SK-N-SH (cell line): ENCODE measurements at regions not wholly inside any gene's neighbourhood (a gene's known extent, or its start where the extent isn't known, plus 50 kb on each side); places are given as distances from the start of the nearest gene placed in this dataset.

Source experiments
- CTCF ChIA-PET: fragments of 300-600, 350-600 bp; formaldehyde crosslinking; extraction: SDS; loops from one replicate; lab custom pipeline; 2021; lab: Yijun Ruan, JAX
- POLR2A ChIA-PET: fragments of 350-600 bp; sonication (Branson Sonifier 250); formaldehyde crosslinking; extraction: SDS; loops from one replicate; lab custom pipeline; 2020; ENCODE audit warnings: antibody characterized with exemption, inconsistent platforms; lab: Yijun Ruan, JAX
- DNase-seq: peaks from one replicate; pipeline ENCODE4 v3.0.0; 2012
- H2AFZ ChIP-seq: fragments of 200-600 bp; sonication (generic); 2 replicates; pipeline ENCODE4 v1.8.1; 2016; ENCODE audit warnings: antibody characterized with exemption, mild to moderate bottlenecking, low read depth
- H3F3A ChIP-seq: fragments of 200-600 bp; sonication (generic); replicated peaks from 2 replicates; pipeline ENCODE3; 2016; ENCODE audit warnings: antibody characterized with exemption, mild to moderate bottlenecking; ENCODE audit not compliant: insufficient read depth
- H3K27ac ChIP-seq, 2 experiments: fragments of 200-500 bp in 1 of 2; fragments of 200-600 bp in 1 of 2; sonication (Bioruptor generic) in 1 of 2; sonication (generic), shearing (Covaris generic) in 1 of 2; 2 replicates each; pipeline versions ENCODE4 v1.5.1 to v1.6.1; 2014 to 2016; ENCODE audit warnings: low read depth in 2 of 2, inconsistent platforms in 1 of 2, low read length in 1 of 2, mild to moderate bottlenecking in 1 of 2, mixed read lengths in 1 of 2
- H3K27me3 ChIP-seq: fragments of 200-600 bp; sonication (generic), shearing (Covaris generic); 2 replicates; pipeline ENCODE4 v1.6.1; 2016; ENCODE audit warnings: mixed run types; ENCODE audit not compliant: insufficient read depth
- H3K36me3 ChIP-seq, 2 experiments: fragments of 200-500 bp in 1 of 2; fragments of 200-600 bp in 1 of 2; sonication (Bioruptor generic) in 1 of 2; sonication (generic) in 1 of 2; replicated peaks in 1 of 2; 2 replicates each; pipeline versions ENCODE3 to v1.5.1; 2014 to 2016; ENCODE audit warnings: low read length in 1 of 2, mild to moderate bottlenecking in 1 of 2; ENCODE audit not compliant: insufficient read depth in 2 of 2, control insufficient read depth in 1 of 2
- H3K4me1 ChIP-seq, 2 experiments: fragments of 200-500 bp in 1 of 2; fragments of 200-600 bp in 1 of 2; sonication (Bioruptor generic) in 1 of 2; sonication (generic), shearing (Covaris generic) in 1 of 2; 2 replicates each; pipeline versions ENCODE4 v1.5.1 to v1.6.1; 2014 to 2016; ENCODE audit warnings: low read depth in 1 of 2, low read length in 1 of 2, mixed run types in 1 of 2; ENCODE audit not compliant: insufficient read depth in 2 of 2, control insufficient read depth in 1 of 2
- H3K4me2 ChIP-seq: fragments of 200-600 bp; sonication (generic), shearing (Covaris generic); 2 replicates; pipeline ENCODE4 v1.6.1; 2017; ENCODE audit warnings: mixed run types
- H3K4me3 ChIP-seq, 2 experiments: fragments of 200-500 bp in 1 of 2; fragments of 200-600 bp in 1 of 2; sonication (Bioruptor generic) in 1 of 2; sonication (generic), shearing (Covaris generic) in 1 of 2; 2 replicates each; pipeline versions ENCODE4 v1.5.1 to v1.8.1; 2014 to 2016; ENCODE audit warnings: low read depth in 2 of 2, inconsistent platforms in 1 of 2, low read length in 1 of 2, mild to moderate bottlenecking in 1 of 2, mixed read lengths in 1 of 2, moderate library complexity in 1 of 2
- H3K79me2 ChIP-seq: fragments of 200-600 bp; sonication (generic); 2 replicates; pipeline ENCODE4 v1.8.1; 2017; ENCODE audit warnings: mild to moderate bottlenecking; ENCODE audit not compliant: insufficient read depth
- H3K9ac ChIP-seq: fragments of 200-600 bp; sonication (generic); 2 replicates; pipeline ENCODE4 v1.6.1; 2017; ENCODE audit warnings: mixed run types
- H3K9me2 ChIP-seq: fragments of 200-600 bp; sonication (generic); 2 replicates; pipeline ENCODE4 v1.6.1; 2017; ENCODE audit warnings: mixed run types
- H3K9me3 ChIP-seq: fragments of 200-600 bp; sonication (generic); 2 replicates; pipeline ENCODE4 v1.6.1; 2017; ENCODE audit warnings: mixed run types, mild to moderate bottlenecking, moderate library complexity
- H4K20me1 ChIP-seq: fragments of 200-600 bp; sonication (generic); 2 replicates; pipeline ENCODE4 v1.6.1; 2017; ENCODE audit warnings: mild to moderate bottlenecking, mixed run types; ENCODE audit not compliant: insufficient read depth
- ELF1 ChIP-seq: IDR thresholded peaks from 2 replicates; pipeline ENCODE4 v1.4.0; 2012
- EZH2phosphoT487 ChIP-seq: fragments of 200-600 bp; sonication (generic); IDR thresholded peaks from 2 replicates; pipeline ENCODE4 v1.6.1; 2017; ENCODE audit warnings: low read depth, mixed run types, mild to moderate bottlenecking, antibody characterized with exemption, moderate library complexity, borderline replicate concordance
- FOSL2 ChIP-seq: IDR thresholded peaks from 2 replicates; pipeline ENCODE4 v1.4.0; 2012; ENCODE audit warnings: low read depth, mild to moderate bottlenecking, moderate library complexity, borderline replicate concordance
- FOXJ3 ChIP-seq: sonication (generic); formaldehyde crosslinking; IDR thresholded peaks from 2 replicates; pipeline ENCODE4 v1.5.1; 2020; ENCODE audit warnings: mild to moderate bottlenecking, missing genetic modification reagents
- FOXM1 ChIP-seq: IDR thresholded peaks from 2 replicates; pipeline ENCODE4 v1.4.0; 2012; ENCODE audit warnings: low read depth, mild to moderate bottlenecking
- GABPA ChIP-seq: IDR thresholded peaks from 2 replicates; pipeline ENCODE4 v1.4.0; 2012; ENCODE audit warnings: low read depth, mild to moderate bottlenecking
- JUND ChIP-seq: IDR thresholded peaks from 2 replicates; pipeline ENCODE4 v1.4.0; 2012
- MEF2A ChIP-seq: IDR thresholded peaks from 2 replicates; pipeline ENCODE4 v1.4.0; 2012; ENCODE audit warnings: low read depth, borderline replicate concordance
- MXI1 ChIP-seq: IDR thresholded peaks from 2 replicates; pipeline ENCODE4 v1.6.1; 2012; ENCODE audit warnings: mild to moderate bottlenecking, low read depth, low read length, improper control_type of control experiment
- NRF1 ChIP-seq: IDR thresholded peaks from 2 replicates; pipeline ENCODE4 v1.6.1; 2012; ENCODE audit warnings: low read depth, mild to moderate bottlenecking, low read length
- RAD21 ChIP-seq: IDR thresholded peaks from 2 replicates; pipeline ENCODE4 v1.6.1; 2012; ENCODE audit warnings: mild to moderate bottlenecking, low read length
- RFX5 ChIP-seq: IDR thresholded peaks from 2 replicates; pipeline ENCODE4 v1.6.1; 2012; ENCODE audit warnings: mild to moderate bottlenecking, improper control_type of control experiment, low read length
- SIN3A ChIP-seq: IDR thresholded peaks from 2 replicates; pipeline ENCODE4 v1.6.1; 2012; ENCODE audit warnings: low read depth, mild to moderate bottlenecking, low read length, moderate library complexity, borderline replicate concordance
- SMC3 ChIP-seq: IDR thresholded peaks from 2 replicates; pipeline ENCODE4 v1.6.1; 2012; ENCODE audit warnings: low read depth, low read length, improper control_type of control experiment
- TCF12 ChIP-seq: IDR thresholded peaks from 2 replicates; pipeline ENCODE4 v1.4.0; 2012
- YY1 ChIP-seq: IDR thresholded peaks from 2 replicates; pipeline ENCODE4 v1.4.0; 2012; ENCODE audit warnings: low read depth, mild to moderate bottlenecking
- WGBS: methylation state at CpG from one replicate; pipeline ENCODE4 v1.1.6; 2017; ENCODE audit warnings: low lambda C conversion rate; 5-methylcytosine and 5-hydroxymethylcytosine counted together
- TF ChIP-seq, protein P1 (sequence below): fragments of 200-600 bp; sonication (generic); IDR thresholded peaks from 2 replicates; pipeline ENCODE4 v1.6.1; 2017; ENCODE audit warnings: antibody characterized with exemption, mild to moderate bottlenecking, moderate library complexity
- TF ChIP-seq, protein P2 (sequence below): fragments of 150-350 bp; IDR thresholded peaks from 2 replicates; pipeline ENCODE4 v1.6.1; 2016; ENCODE audit warnings: mild to moderate bottlenecking, low read depth, low read length
- TF ChIP-seq, protein P3 (sequence below): fragments of 150-350 bp; IDR thresholded peaks from 2 replicates; pipeline ENCODE4 v1.6.1; 2017; ENCODE audit warnings: antibody characterized with exemption, low read length, low read depth, borderline replicate concordance
- TF ChIP-seq, protein P4 (sequence below): IDR thresholded peaks from 2 replicates; pipeline ENCODE4 v1.4.0; 2012; ENCODE audit warnings: low read depth, borderline replicate concordance
- TF ChIP-seq, protein P5 (sequence below): IDR thresholded peaks from 2 replicates; pipeline ENCODE4 v1.4.0; 2012; ENCODE audit warnings: low read depth
- TF ChIP-seq, protein P6 (sequence below): IDR thresholded peaks from 2 replicates; pipeline ENCODE4 v1.4.0; 2012; ENCODE audit warnings: low read depth, borderline replicate concordance

DNA sequence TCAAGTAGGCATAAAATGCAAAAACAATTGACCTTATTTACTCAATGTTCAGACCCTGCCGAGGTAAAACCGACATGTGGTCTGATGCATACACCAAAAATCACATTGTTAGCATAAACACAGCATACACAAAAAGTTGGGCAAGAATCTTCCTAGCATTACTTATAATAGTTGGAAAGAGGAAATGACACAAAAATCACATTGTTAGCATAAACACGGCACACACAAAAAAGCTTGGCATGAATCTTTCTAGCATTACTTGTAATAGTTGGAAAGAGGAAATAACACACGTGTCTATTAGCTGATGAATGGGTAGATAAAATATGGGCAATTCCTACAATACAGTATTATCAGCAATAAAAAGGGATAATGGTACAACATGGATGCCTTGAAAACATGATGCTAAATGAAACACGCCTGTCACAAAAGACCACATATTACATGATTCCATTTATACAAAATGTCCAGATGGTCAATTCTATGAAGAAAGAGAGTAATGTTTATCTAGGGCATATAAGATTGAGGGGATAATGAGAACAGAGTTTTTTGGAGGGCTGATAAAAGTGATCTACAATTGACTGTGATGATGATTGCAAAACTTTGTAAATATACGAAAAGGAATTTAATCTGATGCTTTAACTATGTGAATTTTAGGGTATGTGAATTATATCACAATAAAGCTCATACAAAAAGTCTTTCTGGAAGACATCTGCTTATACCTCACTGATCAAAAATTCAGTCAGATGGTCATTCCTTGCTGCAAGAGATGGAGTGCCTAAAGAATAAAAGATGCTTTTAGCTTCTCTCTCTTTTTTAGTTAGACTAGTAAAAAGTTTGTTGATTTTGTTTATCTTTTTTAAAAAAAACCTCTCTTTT lies 1019.5 kb upstream of the CITED2 start (continued):
- TF ChIP-seq, protein P1, sequence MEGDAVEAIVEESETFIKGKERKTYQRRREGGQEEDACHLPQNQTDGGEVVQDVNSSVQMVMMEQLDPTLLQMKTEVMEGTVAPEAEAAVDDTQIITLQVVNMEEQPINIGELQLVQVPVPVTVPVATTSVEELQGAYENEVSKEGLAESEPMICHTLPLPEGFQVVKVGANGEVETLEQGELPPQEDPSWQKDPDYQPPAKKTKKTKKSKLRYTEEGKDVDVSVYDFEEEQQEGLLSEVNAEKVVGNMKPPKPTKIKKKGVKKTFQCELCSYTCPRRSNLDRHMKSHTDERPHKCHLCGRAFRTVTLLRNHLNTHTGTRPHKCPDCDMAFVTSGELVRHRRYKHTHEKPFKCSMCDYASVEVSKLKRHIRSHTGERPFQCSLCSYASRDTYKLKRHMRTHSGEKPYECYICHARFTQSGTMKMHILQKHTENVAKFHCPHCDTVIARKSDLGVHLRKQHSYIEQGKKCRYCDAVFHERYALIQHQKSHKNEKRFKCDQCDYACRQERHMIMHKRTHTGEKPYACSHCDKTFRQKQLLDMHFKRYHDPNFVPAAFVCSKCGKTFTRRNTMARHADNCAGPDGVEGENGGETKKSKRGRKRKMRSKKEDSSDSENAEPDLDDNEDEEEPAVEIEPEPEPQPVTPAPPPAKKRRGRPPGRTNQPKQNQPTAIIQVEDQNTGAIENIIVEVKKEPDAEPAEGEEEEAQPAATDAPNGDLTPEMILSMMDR, result no peak
- TF ChIP-seq, protein P2, sequence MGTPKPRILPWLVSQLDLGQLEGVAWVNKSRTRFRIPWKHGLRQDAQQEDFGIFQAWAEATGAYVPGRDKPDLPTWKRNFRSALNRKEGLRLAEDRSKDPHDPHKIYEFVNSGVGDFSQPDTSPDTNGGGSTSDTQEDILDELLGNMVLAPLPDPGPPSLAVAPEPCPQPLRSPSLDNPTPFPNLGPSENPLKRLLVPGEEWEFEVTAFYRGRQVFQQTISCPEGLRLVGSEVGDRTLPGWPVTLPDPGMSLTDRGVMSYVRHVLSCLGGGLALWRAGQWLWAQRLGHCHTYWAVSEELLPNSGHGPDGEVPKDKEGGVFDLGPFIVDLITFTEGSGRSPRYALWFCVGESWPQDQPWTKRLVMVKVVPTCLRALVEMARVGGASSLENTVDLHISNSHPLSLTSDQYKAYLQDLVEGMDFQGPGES, result no peak
- no peak for TF ChIP-seq RAD21
- TF ChIP-seq FOSL2, result no peak
- no peak for TF ChIP-seq FOXJ3 (CRISPR knock-in tag)
- no peak for TF ChIP-seq NRF1
- no peak for TF ChIP-seq MXI1

DNA sequence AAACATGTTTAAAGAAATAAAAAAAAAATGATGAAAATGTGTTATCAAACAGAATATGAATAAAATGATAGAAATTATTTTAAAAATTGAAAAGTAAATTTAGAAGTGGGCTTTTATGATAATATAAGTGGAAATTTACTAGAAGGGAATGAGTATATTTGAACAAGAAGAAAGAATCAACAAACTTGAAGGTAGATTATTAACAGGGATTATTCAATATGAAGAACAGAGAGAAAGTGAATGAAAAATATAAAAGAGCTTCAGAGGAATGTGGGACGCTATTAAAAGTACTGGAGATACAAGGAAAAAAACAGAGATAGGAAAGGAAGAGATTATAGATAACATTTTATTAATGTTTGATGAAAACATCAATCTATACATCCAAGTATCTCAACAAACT lies 1014.4 kb upstream of the CITED2 start:
- no peak overlapping the region for H3K4me2 ChIP-seq
- WGBS, result 88% methylated on average over 1 of the region's 1 CpG
- H3K27me3 ChIP-seq, result no peaks in the 10 kb centered on the region
- no peak for DNase-seq
- H3K9me3 ChIP-seq, result 0 out of 2 replicates have a peak, but pooled peaks cover 4% of the 10 kb centered on the region
- no peaks in the 10 kb centered on the region; a peak in 1 of 4 replicates for H3K4me1 ChIP-seq
- ChIA-PET POLR2A (no interaction called here), CTCF (no interaction called here)
- no peak overlapping the region for H3K9ac ChIP-seq
- no peaks in the 10 kb centered on the region for H3K9me2 ChIP-seq
- H3K27ac ChIP-seq, result no peak overlapping the region
- H2AFZ ChIP-seq, result no peak overlapping the region
- no peaks in the 10 kb centered on the region for H3K79me2 ChIP-seq
- no peaks in the 10 kb centered on the region for H3F3A ChIP-seq
- no peak overlapping the region for H3K4me3 ChIP-seq
- H4K20me1 ChIP-seq, result no peaks in the 10 kb centered on the region
- TF ChIP-seq, protein P3, sequence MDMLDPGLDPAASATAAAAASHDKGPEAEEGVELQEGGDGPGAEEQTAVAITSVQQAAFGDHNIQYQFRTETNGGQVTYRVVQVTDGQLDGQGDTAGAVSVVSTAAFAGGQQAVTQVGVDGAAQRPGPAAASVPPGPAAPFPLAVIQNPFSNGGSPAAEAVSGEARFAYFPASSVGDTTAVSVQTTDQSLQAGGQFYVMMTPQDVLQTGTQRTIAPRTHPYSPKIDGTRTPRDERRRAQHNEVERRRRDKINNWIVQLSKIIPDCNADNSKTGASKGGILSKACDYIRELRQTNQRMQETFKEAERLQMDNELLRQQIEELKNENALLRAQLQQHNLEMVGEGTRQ, result no peak
- TF ChIP-seq RFX5 (no peak), GABPA (no peak), YY1 (no peak), JUND (no peak), EZH2phosphoT487 (no peak), MEF2A (no peak), SIN3A (no peak), FOXM1 (no peak), ELF1 (no peak), FOSL2 (no peak), SMC3 (no peak), RAD21 (no peak), TCF12 (no peak)
- TF ChIP-seq, protein P4, sequence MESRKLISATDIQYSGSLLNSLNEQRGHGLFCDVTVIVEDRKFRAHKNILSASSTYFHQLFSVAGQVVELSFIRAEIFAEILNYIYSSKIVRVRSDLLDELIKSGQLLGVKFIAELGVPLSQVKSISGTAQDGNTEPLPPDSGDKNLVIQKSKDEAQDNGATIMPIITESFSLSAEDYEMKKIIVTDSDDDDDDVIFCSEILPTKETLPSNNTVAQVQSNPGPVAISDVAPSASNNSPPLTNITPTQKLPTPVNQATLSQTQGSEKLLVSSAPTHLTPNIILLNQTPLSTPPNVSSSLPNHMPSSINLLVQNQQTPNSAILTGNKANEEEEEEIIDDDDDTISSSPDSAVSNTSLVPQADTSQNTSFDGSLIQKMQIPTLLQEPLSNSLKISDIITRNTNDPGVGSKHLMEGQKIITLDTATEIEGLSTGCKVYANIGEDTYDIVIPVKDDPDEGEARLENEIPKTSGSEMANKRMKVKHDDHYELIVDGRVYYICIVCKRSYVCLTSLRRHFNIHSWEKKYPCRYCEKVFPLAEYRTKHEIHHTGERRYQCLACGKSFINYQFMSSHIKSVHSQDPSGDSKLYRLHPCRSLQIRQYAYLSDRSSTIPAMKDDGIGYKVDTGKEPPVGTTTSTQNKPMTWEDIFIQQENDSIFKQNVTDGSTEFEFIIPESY, result no peak
- TF ChIP-seq, protein P5, sequence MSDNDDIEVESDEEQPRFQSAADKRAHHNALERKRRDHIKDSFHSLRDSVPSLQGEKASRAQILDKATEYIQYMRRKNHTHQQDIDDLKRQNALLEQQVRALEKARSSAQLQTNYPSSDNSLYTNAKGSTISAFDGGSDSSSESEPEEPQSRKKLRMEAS, result no peak
- TF ChIP-seq, protein P6, sequence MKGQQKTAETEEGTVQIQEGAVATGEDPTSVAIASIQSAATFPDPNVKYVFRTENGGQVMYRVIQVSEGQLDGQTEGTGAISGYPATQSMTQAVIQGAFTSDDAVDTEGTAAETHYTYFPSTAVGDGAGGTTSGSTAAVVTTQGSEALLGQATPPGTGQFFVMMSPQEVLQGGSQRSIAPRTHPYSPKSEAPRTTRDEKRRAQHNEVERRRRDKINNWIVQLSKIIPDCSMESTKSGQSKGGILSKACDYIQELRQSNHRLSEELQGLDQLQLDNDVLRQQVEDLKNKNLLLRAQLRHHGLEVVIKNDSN, result no peak
- TF ChIP-seq, protein P1, result no peak
- no peaks in the 10 kb centered on the region for H3K36me3 ChIP-seq
